ENCODE measurements at regions not wholly inside any gene's neighbourhood (a gene's known extent, or its start where the extent isn't known, plus 50 kb on each side); places are given as distances from the start of the nearest gene placed in this dataset.

DNA sequence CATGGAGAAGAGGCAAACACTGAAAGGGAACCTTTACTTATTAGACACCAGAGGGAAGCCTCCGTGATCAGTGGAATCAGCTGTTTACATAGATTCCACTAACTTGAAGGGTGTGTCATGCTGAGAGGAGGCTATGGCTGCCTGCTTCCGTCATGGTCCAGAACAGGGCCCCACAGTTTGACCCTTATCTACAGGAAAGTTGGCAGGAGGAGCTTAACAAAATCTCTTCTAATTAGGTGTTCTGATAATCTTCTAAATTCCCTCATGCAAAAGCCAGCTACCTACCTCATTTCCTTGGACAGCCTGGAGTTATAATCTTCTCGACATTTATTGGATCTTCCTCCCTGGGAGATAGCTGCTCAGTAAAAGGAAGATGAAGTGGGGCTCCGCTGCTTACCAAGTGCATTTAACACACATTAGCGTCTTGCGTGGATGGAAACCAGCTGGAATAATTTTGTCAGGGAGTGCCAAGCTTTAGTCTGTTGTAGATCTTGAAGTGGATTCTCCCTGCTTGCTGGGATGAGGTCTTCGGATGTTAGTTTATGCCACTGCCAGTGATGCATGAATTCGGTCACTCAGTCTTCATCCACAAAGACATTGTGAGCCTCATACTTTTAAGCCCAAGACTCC lies 171.0 kb downstream of the PAH start:
- DNase-seq, result no peak
- no peaks in the 10 kb centered on the region for H3K9me3 ChIP-seq (ENCODE audit: control insufficient read depth, insufficient read depth, low read length)
- H3K27me3 ChIP-seq (ENCODE audit: control insufficient read depth, insufficient read depth, low read length), result no peaks in the 10 kb centered on the region
- TF ChIP-seq, protein P1, sequence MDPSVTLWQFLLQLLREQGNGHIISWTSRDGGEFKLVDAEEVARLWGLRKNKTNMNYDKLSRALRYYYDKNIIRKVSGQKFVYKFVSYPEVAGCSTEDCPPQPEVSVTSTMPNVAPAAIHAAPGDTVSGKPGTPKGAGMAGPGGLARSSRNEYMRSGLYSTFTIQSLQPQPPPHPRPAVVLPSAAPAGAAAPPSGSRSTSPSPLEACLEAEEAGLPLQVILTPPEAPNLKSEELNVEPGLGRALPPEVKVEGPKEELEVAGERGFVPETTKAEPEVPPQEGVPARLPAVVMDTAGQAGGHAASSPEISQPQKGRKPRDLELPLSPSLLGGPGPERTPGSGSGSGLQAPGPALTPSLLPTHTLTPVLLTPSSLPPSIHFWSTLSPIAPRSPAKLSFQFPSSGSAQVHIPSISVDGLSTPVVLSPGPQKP (IDR thresholded peaks at IDR 0.05; ENCODE audit: borderline replicate concordance, low read depth, low read length), result no peak
- TF ChIP-seq MAFK (IDR thresholded peaks at IDR 0.05; ENCODE audit: low read depth, low read length) (no peak), POLR2A (IDR thresholded peaks at IDR 0.05; ENCODE audit: low read depth, low read length) (no peak), CTCF (conservative IDR thresholded peaks at IDR 0.05; ENCODE audit: low read depth, low read length) (no peak)
- intact Hi-C loops (cut with micrococcal nuclease) (loop anchor here (10.0 kb wide), 1 partner anchor 1331 kb away; no protein-coding TSS in a partner anchor), in situ Hi-C loops (cut with MboI; ENCODE audit: low sequenced_read_pairs) (loop anchor here (25.0 kb wide), 1 partner anchor 784 kb away; no protein-coding TSS in a partner anchor), dilution Hi-C loops (cut with HindIII; ENCODE audit: low sequenced_read_pairs, unreplicated experiment) (no loop called here)
- H3K4ac ChIP-seq (ENCODE audit: low read depth, low read length), result no peak overlapping the region
- no peak overlapping the region for H2BK20ac ChIP-seq (ENCODE audit: low read depth, low read length)
- WGBS, 2 experiments (ENCODE audit: extremely low coverage in 2 of 2, insufficient read length in 1 of 2), result no CpG with 5 or more reads among the region's 8 CpGs
- H3K9ac ChIP-seq (ENCODE audit: low read depth, low read length), result no peak overlapping the region
- POLR2A ChIA-PET (ENCODE audit: unreplicated experiment), result no interaction called here
- CTCF ChIA-PET, result no interaction called here
- H4K20me1 ChIP-seq (ENCODE audit: insufficient read depth, low read length), result no peaks in the 10 kb centered on the region
- H4K5ac ChIP-seq (ENCODE audit: low read depth, low read length), result no peak overlapping the region
- H3K18ac ChIP-seq (ENCODE audit: low read depth, low read length), result no peak overlapping the region
- no peaks in the 10 kb centered on the region for H3K4me1 ChIP-seq (ENCODE audit: control insufficient read depth, insufficient read depth, low read length)
- no peak overlapping the region for H3K56ac ChIP-seq (ENCODE audit: extremely low read depth, insufficient read depth, low read length)
- no peaks in the 10 kb centered on the region for H3K79me1 ChIP-seq (ENCODE audit: low read depth in 1 of 2, low read length in 2 of 2)
- H2BK5ac ChIP-seq (ENCODE audit: low read depth, low read length, poor library complexity, severe bottlenecking), result no peak overlapping the region
- no peak overlapping the region for H2AK5ac ChIP-seq (ENCODE audit: low read depth, low read length)
- BruUV-seq (replicated peaks), result no TSS peak
- no peak overlapping the region for H4K91ac ChIP-seq (ENCODE audit: insufficient read depth, low read depth, low read length)
- no peak overlapping the region for H3K14ac ChIP-seq (replicated peaks; ENCODE audit: low read depth, low read length)
- no peak; the same call in 1 of the 2 replicates for ATAC-seq (ENCODE audit: low read depth)
- no peak overlapping the region for H4K8ac ChIP-seq (ENCODE audit: low read depth in 2 of 2, low read length in 2 of 2)
- H3K4me3 ChIP-seq (ENCODE audit: insufficient read depth, low read depth, low read length), result no peak overlapping the region
- H2BK15ac ChIP-seq (ENCODE audit: low read depth, low read length), result no peak overlapping the region
- no peak overlapping the region for H2BK120ac ChIP-seq (ENCODE audit: low read depth, low read length)
- H2AFZ ChIP-seq (replicated peaks; ENCODE audit: low read length, poor library complexity), result no peak overlapping the region
- no peaks in the 10 kb centered on the region for H3K9me1 ChIP-seq (ENCODE audit: insufficient read depth, low read length)
- no peak overlapping the region for H3K23ac ChIP-seq (ENCODE audit: low read depth, low read length)
- no peak overlapping the region for H2AK9ac ChIP-seq (replicated peaks; ENCODE audit: low read depth, low read length, poor library complexity)
- H3K4me2 ChIP-seq (ENCODE audit: low read depth, low read length), result no peak overlapping the region
- H3K36me3 ChIP-seq (ENCODE audit: control insufficient read depth, insufficient read depth, low read length), result no peaks in the 10 kb centered on the region
- no peak overlapping the region for H3K27ac ChIP-seq (ENCODE audit: insufficient read depth, low read length)
